Panc1 (cell line): ENCODE measurements at regions not wholly inside any gene's neighbourhood (a gene's known extent, or its start where the extent isn't known, plus 50 kb on each side); places are given as distances from the start of the nearest gene placed in this dataset.

Experiments used
- ATAC-seq: fragments of 200-7000 bp; cut with Tn5 transposase; 2 replicates; pipeline ENCODE4 v1.9.1; 2020; ENCODE audit warnings: mild to moderate bottlenecking, moderate library complexity
- BruUV-seq: library from RNA; stranded (reverse); fragments of 400-500 nt; replicated peaks from 2 replicates; lab custom pipeline; 2021; lab: Mats Ljungman, UMichigan
- CTCF ChIA-PET: fragments of 300-600 bp; sonication (Branson Sonifier 250); formaldehyde crosslinking; loops from one replicate; lab custom pipeline; 2022; ENCODE audit warnings: antibody characterized with exemption; lab: Charles Lee
- POLR2A ChIA-PET: fragments of 300-600 bp; sonication (Branson Sonifier 250); formaldehyde crosslinking; loops from one replicate; lab custom pipeline; 2022; ENCODE audit warnings: antibody characterized with exemption; lab: Charles Lee
- DNase-seq: peaks from one replicate; pipeline ENCODE4 v3.0.0-alpha.2; 2010; ENCODE audit warnings: low read depth, low spot score
- H3K27ac ChIP-seq: 2 replicates; pipeline ENCODE4 v1.5.1; 2011; ENCODE audit warnings: mild to moderate bottlenecking, low read length, inconsistent platforms
- H3K27me3 ChIP-seq: fragments of 200-500 bp; sonication (Bioruptor generic); 2 replicates; pipeline ENCODE4 v1.6.0; 2014; ENCODE audit warnings: low read length, inconsistent platforms; ENCODE audit not compliant: control insufficient read depth, insufficient read depth
- H3K36me3 ChIP-seq: fragments of 200-500 bp; sonication (Bioruptor generic); 2 replicates; pipeline ENCODE4 v1.5.1; 2014; ENCODE audit warnings: inconsistent platforms, mild to moderate bottlenecking, low read length, moderate library complexity; ENCODE audit not compliant: control insufficient read depth, insufficient read depth
- H3K4me1 ChIP-seq: 2 replicates; pipeline ENCODE4 v1.5.1; 2011; ENCODE audit warnings: inconsistent platforms, mild to moderate bottlenecking, low read length, moderate library complexity; ENCODE audit not compliant: control insufficient read depth, insufficient read depth
- H3K4me3 ChIP-seq, 2 experiments: 2 replicates each; pipeline ENCODE4 v1.5.1; 2011 to 2012; ENCODE audit warnings: low read depth in 2 of 2, low read length in 2 of 2, mild to moderate bottlenecking in 2 of 2, inconsistent platforms in 1 of 2, moderate library complexity in 1 of 2
- H3K9me3 ChIP-seq: fragments of 200-500 bp; sonication (Bioruptor generic); 2 replicates; pipeline ENCODE4 v1.5.1; 2014; ENCODE audit warnings: low read depth, mild to moderate bottlenecking, inconsistent platforms, low read length, moderate library complexity; ENCODE audit not compliant: control insufficient read depth, insufficient read depth
- CTCF ChIP-seq: fragments of 450-650 bp; IDR thresholded peaks from 2 replicates; pipeline ENCODE4 v1.5.1; 2017; ENCODE audit warnings: mild to moderate bottlenecking
- POLR2AphosphoS5 ChIP-seq: IDR thresholded peaks from 2 replicates; pipeline ENCODE4 v1.6.1; 2012; ENCODE audit warnings: mild to moderate bottlenecking, low read depth, low read length, moderate library complexity
- SIN3A ChIP-seq: IDR thresholded peaks from 2 replicates; pipeline ENCODE4 v1.6.1; 2012; ENCODE audit warnings: low read depth, mild to moderate bottlenecking, low read length, moderate library complexity, borderline replicate concordance; ENCODE audit not compliant: insufficient read depth
- TCF7L2 ChIP-seq: IDR thresholded peaks from 2 replicates; pipeline ENCODE4 v1.6.1; 2011; ENCODE audit warnings: mild to moderate bottlenecking, low read depth, low read length, inconsistent platforms
- in situ Hi-C: cut with HindIII; loops from 2 replicates; pipeline ENCODE4 v1.10.0; 2016; ENCODE audit warnings: low sequenced_read_pairs, low pct_unique_long_range_greater_than_20kb
- intact Hi-C: fragments of 100-400 bp; cut with micrococcal nuclease; formaldehyde crosslinking; loops from one replicate; pipeline ENCODE4 v1.10.0; 2022; ENCODE audit not compliant: unreplicated experiment
- TF ChIP-seq, protein P1 (sequence below), 2 experiments: IDR thresholded peaks; 2 replicates each; pipeline ENCODE4 v1.6.1; 2011 to 2012; ENCODE audit warnings: low read depth in 2 of 2, control low read depth in 1 of 2, low read length in 1 of 2, mild to moderate bottlenecking in 1 of 2, moderate library complexity in 1 of 2; ENCODE audit not compliant: insufficient read depth in 1 of 2

DNA sequence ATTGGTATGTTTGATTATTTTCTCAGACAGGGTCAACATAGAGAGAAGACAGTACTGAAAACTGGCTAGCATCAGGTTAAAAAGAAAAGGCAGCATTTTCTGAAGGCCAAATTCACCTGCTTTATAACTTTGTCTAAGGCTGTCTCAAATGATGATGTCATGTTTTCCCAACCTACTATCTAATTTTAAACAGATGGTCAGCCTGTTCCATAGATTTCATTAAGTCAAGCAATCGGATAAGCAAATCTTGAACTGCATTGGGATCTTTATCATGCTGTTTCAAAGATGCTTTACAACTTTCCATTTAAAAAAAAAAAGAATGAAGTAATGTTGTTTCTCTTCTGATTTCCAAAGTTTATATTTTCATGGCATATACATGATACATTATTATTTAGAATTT is 56.3 kb upstream of the SPOPL start:
- no peak for ATAC-seq
- no peaks in the 10 kb centered on the region for H3K9me3 ChIP-seq
- DNase-seq: no peak
- intact Hi-C loops (no loop called here), in situ Hi-C loops (no loop called here)
- CTCF ChIA-PET: no interaction called here
- H3K36me3 ChIP-seq: no peaks in the 10 kb centered on the region
- H3K27ac ChIP-seq: no peak overlapping the region
- H3K4me3 ChIP-seq: no peak overlapping the region
- POLR2A ChIA-PET: no interaction called here
- H3K4me1 ChIP-seq: no peaks in the 10 kb centered on the region
- TF ChIP-seq TCF7L2: no peak
- TF ChIP-seq, protein P1, sequence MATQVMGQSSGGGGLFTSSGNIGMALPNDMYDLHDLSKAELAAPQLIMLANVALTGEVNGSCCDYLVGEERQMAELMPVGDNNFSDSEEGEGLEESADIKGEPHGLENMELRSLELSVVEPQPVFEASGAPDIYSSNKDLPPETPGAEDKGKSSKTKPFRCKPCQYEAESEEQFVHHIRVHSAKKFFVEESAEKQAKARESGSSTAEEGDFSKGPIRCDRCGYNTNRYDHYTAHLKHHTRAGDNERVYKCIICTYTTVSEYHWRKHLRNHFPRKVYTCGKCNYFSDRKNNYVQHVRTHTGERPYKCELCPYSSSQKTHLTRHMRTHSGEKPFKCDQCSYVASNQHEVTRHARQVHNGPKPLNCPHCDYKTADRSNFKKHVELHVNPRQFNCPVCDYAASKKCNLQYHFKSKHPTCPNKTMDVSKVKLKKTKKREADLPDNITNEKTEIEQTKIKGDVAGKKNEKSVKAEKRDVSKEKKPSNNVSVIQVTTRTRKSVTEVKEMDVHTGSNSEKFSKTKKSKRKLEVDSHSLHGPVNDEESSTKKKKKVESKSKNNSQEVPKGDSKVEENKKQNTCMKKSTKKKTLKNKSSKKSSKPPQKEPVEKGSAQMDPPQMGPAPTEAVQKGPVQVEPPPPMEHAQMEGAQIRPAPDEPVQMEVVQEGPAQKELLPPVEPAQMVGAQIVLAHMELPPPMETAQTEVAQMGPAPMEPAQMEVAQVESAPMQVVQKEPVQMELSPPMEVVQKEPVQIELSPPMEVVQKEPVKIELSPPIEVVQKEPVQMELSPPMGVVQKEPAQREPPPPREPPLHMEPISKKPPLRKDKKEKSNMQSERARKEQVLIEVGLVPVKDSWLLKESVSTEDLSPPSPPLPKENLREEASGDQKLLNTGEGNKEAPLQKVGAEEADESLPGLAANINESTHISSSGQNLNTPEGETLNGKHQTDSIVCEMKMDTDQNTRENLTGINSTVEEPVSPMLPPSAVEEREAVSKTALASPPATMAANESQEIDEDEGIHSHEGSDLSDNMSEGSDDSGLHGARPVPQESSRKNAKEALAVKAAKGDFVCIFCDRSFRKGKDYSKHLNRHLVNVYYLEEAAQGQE (IDR thresholded peaks at IDR 0.05; ENCODE audit: insufficient read depth in 1 of 2, low read depth in 2 of 2, low read length in 1 of 2): no peak
- TF ChIP-seq CTCF: no peak
- TF ChIP-seq SIN3A: no peak
- no peak for TF ChIP-seq POLR2AphosphoS5
- no TSS peak for BruUV-seq
- H3K27me3 ChIP-seq: no peaks in the 10 kb centered on the region

GRCh38 chr2:138446043-138446442 is 55.5 kb upstream of the SPOPL start:
- no peaks in the 10 kb centered on the region for H3K9me3 ChIP-seq
- H3K36me3 ChIP-seq: no peaks in the 10 kb centered on the region
- H3K27ac ChIP-seq: no peak overlapping the region
- H3K4me3 ChIP-seq: no peak overlapping the region
- in situ Hi-C loops: no loop called here
- no TSS peak for BruUV-seq
- ATAC-seq (no peak), DNase-seq (no peak)
- no peaks in the 10 kb centered on the region for H3K27me3 ChIP-seq
- TF ChIP-seq, protein P1 (IDR thresholded peaks at IDR 0.05; ENCODE audit: insufficient read depth in 1 of 2, low read depth in 2 of 2, low read length in 1 of 2): no peak
- TF ChIP-seq TCF7L2: no peak
- no peak for TF ChIP-seq POLR2AphosphoS5
- no peak for TF ChIP-seq SIN3A
- TF ChIP-seq CTCF: no peak
- ChIA-PET CTCF (no interaction called here), POLR2A (no interaction called here)
- intact Hi-C loops: no loop called here
- H3K4me1 ChIP-seq: no peaks in the 10 kb centered on the region
